HepG2 (cell line): ENCODE measurements at regions not wholly inside any gene's neighbourhood (a gene's known extent, or its start where the extent isn't known, plus 50 kb on each side); places are given as distances from the start of the nearest gene placed in this dataset.

ENCODE experiments used
- ATAC-seq: fragments of 200-7000 bp; cut with Tn5 transposase; 3 replicates; pipeline ENCODE4 v1.9.1; 2020; ENCODE audit warnings: mild to moderate bottlenecking, moderate library complexity
- BruUV-seq: library from RNA; stranded (reverse); fragments of 400-500 nt; replicated peaks from 2 replicates; lab custom pipeline; 2021; lab: Mats Ljungman, UMichigan
- CTCF ChIA-PET: fragments of 300-600 bp; formaldehyde crosslinking; extraction: SDS; loops from one replicate; lab custom pipeline; 2021; ENCODE audit warnings: low total read pairs, inconsistent platforms, low intra/inter-chr PET ratio; lab: Yijun Ruan, JAX
- POLR2A ChIA-PET: fragments of 350-600 bp; sonication (Branson Sonifier 250); formaldehyde crosslinking; loops from one replicate; lab custom pipeline; 2020; ENCODE audit warnings: antibody characterized with exemption, inconsistent platforms; lab: Yijun Ruan, JAX
- DNase-seq: peaks from one replicate; pipeline ENCODE4 v3.0.0-alpha.2; 2015; ENCODE audit warnings: low spot score
- FAIRE-seq: peaks from 3 replicates; lab custom pipeline; 2011; peaks lifted over from hg19 to GRCh38; lab: Jason Lieb, UNC
- H2AFZ ChIP-seq: one replicate; pipeline ENCODE4 v1.6.1; 2011; ENCODE audit warnings: low read length, inconsistent platforms
- H3K27ac ChIP-seq: fragments of 300-600 bp; 3 replicates; pipeline ENCODE4 v1.8.0; 2011; ENCODE audit warnings: mixed run types, mild to moderate bottlenecking, mixed read lengths, low read length, inconsistent platforms; ENCODE audit not compliant: insufficient read depth; ENCODE audit errors: extremely low read length
- H3K27me3 ChIP-seq, 2 experiments: fragments of 200-600 bp in 1 of 2; 2 replicates in 1 of 2; 3 replicates in 1 of 2; pipeline versions ENCODE4 v1.6.0 to v1.8.0; 2011; ENCODE audit warnings: low read length in 2 of 2, mild to moderate bottlenecking in 2 of 2, moderate library complexity in 2 of 2, inconsistent platforms in 1 of 2; ENCODE audit not compliant: insufficient read depth in 2 of 2, control insufficient read depth in 1 of 2
- H3K36me3 ChIP-seq, 2 experiments: fragments of 200-600 bp in 1 of 2; replicated peaks in 1 of 2; 2 replicates in 1 of 2; 3 replicates in 1 of 2; pipeline versions ENCODE4 v1.5.1 to v1.8.0; 2011; ENCODE audit warnings: low read length in 2 of 2, inconsistent platforms in 1 of 2; ENCODE audit not compliant: insufficient read depth in 2 of 2, control insufficient read depth in 1 of 2
- H3K4me1 ChIP-seq: 2 replicates; pipeline ENCODE4 v1.5.1; 2012; ENCODE audit warnings: low read length, inconsistent platforms; ENCODE audit not compliant: insufficient read depth
- H3K4me2 ChIP-seq: 2 replicates; pipeline ENCODE4 v1.6.0; 2011; ENCODE audit warnings: low read depth, low read length, inconsistent platforms
- H3K4me3 ChIP-seq, 3 experiments: fragments of 200-600 bp in 1 of 3; sonication (generic), shearing (Covaris generic) in 1 of 3; replicated peaks in 1 of 3; 2 replicates each; pipeline ENCODE4 v1.5.1; 2011 to 2016; ENCODE audit warnings: low read length in 3 of 3, inconsistent platforms in 2 of 3, low read depth in 2 of 3, mild to moderate bottlenecking in 2 of 3, control low read depth in 1 of 3, mixed read lengths in 1 of 3; ENCODE audit not compliant: insufficient read depth in 1 of 3
- H3K79me2 ChIP-seq: one replicate; pipeline ENCODE4 v1.6.1; 2011; ENCODE audit warnings: low read length, inconsistent platforms; ENCODE audit not compliant: insufficient read depth
- H3K9ac ChIP-seq: 2 replicates; pipeline ENCODE4 v1.6.0; 2011; ENCODE audit warnings: mild to moderate bottlenecking, low read depth, low read length, inconsistent platforms; ENCODE audit not compliant: insufficient read depth
- H3K9me3 ChIP-seq: 2 replicates; pipeline ENCODE4 v1.5.1; 2012; ENCODE audit warnings: mild to moderate bottlenecking, low read length
- H4K20me1 ChIP-seq: 2 replicates; pipeline ENCODE4 v1.6.0; 2011; ENCODE audit warnings: inconsistent platforms, mild to moderate bottlenecking, low read length, moderate library complexity; ENCODE audit not compliant: insufficient read depth
- ATF1 ChIP-seq: IDR thresholded peaks from 2 replicates; pipeline ENCODE4 v1.6.1; 2016; ENCODE audit warnings: mild to moderate bottlenecking, control low read depth
- MED1 ChIP-seq: sonication (generic); formaldehyde crosslinking; IDR thresholded peaks from 2 replicates; pipeline ENCODE4 v1.4.0; 2020; ENCODE audit warnings: missing genetic modification reagents
- MEIS1 ChIP-seq: sonication (generic); formaldehyde crosslinking; IDR thresholded peaks from 2 replicates; pipeline ENCODE4 v1.9.0; 2021; ENCODE audit warnings: mild to moderate bottlenecking, missing genetic modification reagents, moderate library complexity, borderline replicate concordance
- NFYB ChIP-seq: sonication (generic); formaldehyde crosslinking; IDR thresholded peaks from 2 replicates; pipeline ENCODE4 v1.4.0; 2020; ENCODE audit warnings: missing genetic modification reagents
- NKX3-1 ChIP-seq: sonication (generic); formaldehyde crosslinking; IDR thresholded peaks from 2 replicates; pipeline ENCODE4 v1.5.0; 2020; ENCODE audit warnings: missing genetic modification reagents
- NR3C1 ChIP-seq: sonication (generic); formaldehyde crosslinking; IDR thresholded peaks from 2 replicates; pipeline ENCODE4 v1.4.0; 2020; ENCODE audit warnings: missing genetic modification reagents
- PITX1 ChIP-seq: sonication (generic); formaldehyde crosslinking; IDR thresholded peaks from 2 replicates; pipeline ENCODE4 v1.5.1; 2020; ENCODE audit warnings: mild to moderate bottlenecking, missing genetic modification reagents
- SMYD3 ChIP-seq: sonication (generic); formaldehyde crosslinking; IDR thresholded peaks from 2 replicates; pipeline ENCODE4 v1.8.1; 2023; ENCODE audit warnings: mild to moderate bottlenecking, missing genetic modification reagents
- U2AF1 ChIP-seq: fragments of 200-400 bp; formaldehyde crosslinking; optimal IDR thresholded peaks from 2 replicates; pipeline ENCODE3; 2017; ENCODE audit warnings: mild to moderate bottlenecking, low read depth, low read length
- ZNF605 ChIP-seq: sonication (generic); formaldehyde crosslinking; IDR thresholded peaks from 2 replicates; pipeline ENCODE4 v1.8.0; 2022; ENCODE audit warnings: mild to moderate bottlenecking, missing genetic modification reagents
- ZNF713 ChIP-seq: sonication (generic); formaldehyde crosslinking; IDR thresholded peaks from 2 replicates; pipeline ENCODE4 v1.4.0; 2020; ENCODE audit warnings: mild to moderate bottlenecking, missing genetic modification reagents
- WGBS: methylation state at CpG from one replicate; pipeline ENCODE4 v1.1.6; 2017; ENCODE audit warnings: low lambda C conversion rate; 5-methylcytosine and 5-hydroxymethylcytosine counted together
- in situ Hi-C: cut with HindIII; loops from 2 replicates; pipeline ENCODE4 v1.10.0; 2017; ENCODE audit warnings: low pct_unique_long_range_greater_than_20kb; ENCODE audit not compliant: extremely low pct_ligation_motif_present
- intact Hi-C: fragments of 100-400 bp; cut with micrococcal nuclease; formaldehyde crosslinking; loops from one replicate; pipeline ENCODE4 v1.10.0; 2022; ENCODE audit not compliant: unreplicated experiment
- TF ChIP-seq, protein P1 (sequence below): sonication (generic); formaldehyde crosslinking; IDR thresholded peaks from 2 replicates; pipeline ENCODE4 v1.4.0; 2020; ENCODE audit warnings: missing genetic modification reagents
- TF ChIP-seq, protein P2 (sequence below): sonication (generic); formaldehyde crosslinking; IDR thresholded peaks from 2 replicates; pipeline ENCODE4 v1.4.0; 2020; ENCODE audit warnings: missing genetic modification reagents

GRCh38 chr3:106206146-106206545, 337.3 kb upstream of the CBLB start:
- no peak for FAIRE-seq
- ATAC-seq, result no peak
- no peak overlapping the region for H3K4me3 ChIP-seq
- DNase-seq, result no peak
- H3K9me3 ChIP-seq, result no peaks in the 10 kb centered on the region
- H3K27ac ChIP-seq, result no peak overlapping the region
- CTCF ChIA-PET, result no interaction called here
- no peak overlapping the region for H3K9ac ChIP-seq
- no peaks in the 10 kb centered on the region for H4K20me1 ChIP-seq
- H3K4me1 ChIP-seq, result no peaks in the 10 kb centered on the region
- no peak overlapping the region for H3K4me2 ChIP-seq
- TF ChIP-seq NR3C1 (CRISPR knock-in tag), result no peak
- TF ChIP-seq, protein P1, sequence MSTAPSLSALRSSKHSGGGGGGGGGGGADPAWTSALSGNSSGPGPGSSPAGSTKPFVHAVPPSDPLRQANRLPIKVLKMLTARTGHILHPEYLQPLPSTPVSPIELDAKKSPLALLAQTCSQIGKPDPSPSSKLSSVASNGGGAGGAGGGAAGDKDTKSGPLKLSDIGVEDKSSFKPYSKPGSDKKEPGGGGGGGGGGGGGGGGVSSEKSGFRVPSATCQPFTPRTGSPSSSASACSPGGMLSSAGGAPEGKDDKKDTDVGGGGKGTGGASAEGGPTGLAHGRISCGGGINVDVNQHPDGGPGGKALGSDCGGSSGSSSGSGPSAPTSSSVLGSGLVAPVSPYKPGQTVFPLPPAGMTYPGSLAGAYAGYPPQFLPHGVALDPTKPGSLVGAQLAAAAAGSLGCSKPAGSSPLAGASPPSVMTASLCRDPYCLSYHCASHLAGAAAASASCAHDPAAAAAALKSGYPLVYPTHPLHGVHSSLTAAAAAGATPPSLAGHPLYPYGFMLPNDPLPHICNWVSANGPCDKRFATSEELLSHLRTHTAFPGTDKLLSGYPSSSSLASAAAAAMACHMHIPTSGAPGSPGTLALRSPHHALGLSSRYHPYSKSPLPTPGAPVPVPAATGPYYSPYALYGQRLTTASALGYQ (CRISPR knock-in tag), result no peak
- TF ChIP-seq ATF1 (CRISPR knock-in tag), result no peak
- no peak for TF ChIP-seq U2AF1
- no peak for TF ChIP-seq ZNF605 (CRISPR knock-in tag)
- TF ChIP-seq NKX3-1 (CRISPR knock-in tag), result no peak
- TF ChIP-seq MEIS1 (CRISPR knock-in tag), result no peak
- no peak for TF ChIP-seq MED1 (CRISPR knock-in tag)
- BruUV-seq, result no TSS peak
- no peaks in the 10 kb centered on the region for H3K79me2 ChIP-seq
- no peaks in the 10 kb centered on the region; a peak in 1 of 5 replicates for H3K27me3 ChIP-seq
- WGBS, result 26% methylated on average over 6 of the region's 6 CpGs
- POLR2A ChIA-PET, result no interaction called here
- intact Hi-C loops, result no loop called here
- H2AFZ ChIP-seq, result no peak overlapping the region
- no peaks in the 10 kb centered on the region for H3K36me3 ChIP-seq
- in situ Hi-C loops, result no loop called here

GRCh38 chr3:106206613-106207012, 337.8 kb upstream of the CBLB start:
- ATAC-seq (no peak), FAIRE-seq (no peak), DNase-seq (no peak)
- no peak overlapping the region for H3K4me2 ChIP-seq
- H3K9me3 ChIP-seq, result no peaks in the 10 kb centered on the region
- intact Hi-C loops, result no loop called here
- no peaks in the 10 kb centered on the region; a peak in 1 of 5 replicates for H3K27me3 ChIP-seq
- in situ Hi-C loops, result no loop called here
- POLR2A ChIA-PET, result no interaction called here
- H2AFZ ChIP-seq, result no peak overlapping the region
- no peaks in the 10 kb centered on the region for H4K20me1 ChIP-seq
- no peak overlapping the region for H3K4me3 ChIP-seq
- no peaks in the 10 kb centered on the region for H3K79me2 ChIP-seq
- H3K9ac ChIP-seq, result no peak overlapping the region
- no peak overlapping the region for H3K27ac ChIP-seq
- WGBS, result 18% methylated on average over 5 of the region's 5 CpGs
- no peaks in the 10 kb centered on the region for H3K36me3 ChIP-seq
- BruUV-seq, result no TSS peak
- CTCF ChIA-PET, result no interaction called here
- H3K4me1 ChIP-seq, result no peaks in the 10 kb centered on the region
- TF ChIP-seq SMYD3, result no peak
- no peak for TF ChIP-seq PITX1 (CRISPR knock-in tag)
- no peak for TF ChIP-seq ZNF713 (CRISPR knock-in tag)
- no peak for TF ChIP-seq NFYB (CRISPR knock-in tag)
- TF ChIP-seq, protein P2, sequence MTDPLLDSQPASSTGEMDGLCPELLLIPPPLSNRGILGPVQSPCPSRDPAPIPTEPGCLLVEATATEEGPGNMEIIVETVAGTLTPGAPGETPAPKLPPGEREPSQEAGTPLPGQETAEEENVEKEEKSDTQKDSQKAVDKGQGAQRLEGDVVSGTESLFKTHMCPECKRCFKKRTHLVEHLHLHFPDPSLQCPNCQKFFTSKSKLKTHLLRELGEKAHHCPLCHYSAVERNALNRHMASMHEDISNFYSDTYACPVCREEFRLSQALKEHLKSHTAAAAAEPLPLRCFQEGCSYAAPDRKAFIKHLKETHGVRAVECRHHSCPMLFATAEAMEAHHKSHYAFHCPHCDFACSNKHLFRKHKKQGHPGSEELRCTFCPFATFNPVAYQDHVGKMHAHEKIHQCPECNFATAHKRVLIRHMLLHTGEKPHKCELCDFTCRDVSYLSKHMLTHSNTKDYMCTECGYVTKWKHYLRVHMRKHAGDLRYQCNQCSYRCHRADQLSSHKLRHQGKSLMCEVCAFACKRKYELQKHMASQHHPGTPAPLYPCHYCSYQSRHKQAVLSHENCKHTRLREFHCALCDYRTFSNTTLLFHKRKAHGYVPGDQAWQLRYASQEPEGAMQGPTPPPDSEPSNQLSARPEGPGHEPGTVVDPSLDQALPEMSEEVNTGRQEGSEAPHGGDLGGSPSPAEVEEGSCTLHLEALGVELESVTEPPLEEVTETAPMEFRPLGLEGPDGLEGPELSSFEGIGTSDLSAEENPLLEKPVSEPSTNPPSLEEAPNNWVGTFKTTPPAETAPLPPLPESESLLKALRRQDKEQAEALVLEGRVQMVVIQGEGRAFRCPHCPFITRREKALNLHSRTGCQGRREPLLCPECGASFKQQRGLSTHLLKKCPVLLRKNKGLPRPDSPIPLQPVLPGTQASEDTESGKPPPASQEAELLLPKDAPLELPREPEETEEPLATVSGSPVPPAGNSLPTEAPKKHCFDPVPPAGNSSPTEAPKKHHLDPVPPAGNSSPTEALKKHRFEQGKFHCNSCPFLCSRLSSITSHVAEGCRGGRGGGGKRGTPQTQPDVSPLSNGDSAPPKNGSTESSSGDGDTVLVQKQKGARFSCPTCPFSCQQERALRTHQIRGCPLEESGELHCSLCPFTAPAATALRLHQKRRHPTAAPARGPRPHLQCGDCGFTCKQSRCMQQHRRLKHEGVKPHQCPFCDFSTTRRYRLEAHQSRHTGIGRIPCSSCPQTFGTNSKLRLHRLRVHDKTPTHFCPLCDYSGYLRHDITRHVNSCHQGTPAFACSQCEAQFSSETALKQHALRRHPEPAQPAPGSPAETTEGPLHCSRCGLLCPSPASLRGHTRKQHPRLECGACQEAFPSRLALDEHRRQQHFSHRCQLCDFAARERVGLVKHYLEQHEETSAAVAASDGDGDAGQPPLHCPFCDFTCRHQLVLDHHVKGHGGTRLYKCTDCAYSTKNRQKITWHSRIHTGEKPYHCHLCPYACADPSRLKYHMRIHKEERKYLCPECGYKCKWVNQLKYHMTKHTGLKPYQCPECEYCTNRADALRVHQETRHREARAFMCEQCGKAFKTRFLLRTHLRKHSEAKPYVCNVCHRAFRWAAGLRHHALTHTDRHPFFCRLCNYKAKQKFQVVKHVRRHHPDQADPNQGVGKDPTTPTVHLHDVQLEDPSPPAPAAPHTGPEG, result no peak
